Neural progenitor cell (in vitro differentiated cells): ENCODE measurements at regions not wholly inside any gene's neighbourhood (a gene's known extent, or its start where the extent isn't known, plus 50 kb on each side); places are given as distances from the start of the nearest gene placed in this dataset.

ENCODE experiments used
- EZH2 ChIP-seq: fragments of 200-600 bp; sonication (generic); IDR thresholded peaks from 2 replicates; pipeline ENCODE4 v1.6.1; 2017; ENCODE audit warnings: antibody characterized with exemption, mild to moderate bottlenecking, moderate library complexity
- EZH2phosphoT487 ChIP-seq: fragments of 200-600 bp; sonication (generic); IDR thresholded peaks from 2 replicates; pipeline ENCODE4 v1.6.1; 2017; ENCODE audit warnings: antibody characterized with exemption
- TF ChIP-seq, protein P1 (sequence below): fragments of 200-600 bp; sonication (generic); IDR thresholded peaks from 2 replicates; pipeline ENCODE4 v1.5.1; 2017; ENCODE audit warnings: antibody characterized with exemption, mild to moderate bottlenecking

DNA sequence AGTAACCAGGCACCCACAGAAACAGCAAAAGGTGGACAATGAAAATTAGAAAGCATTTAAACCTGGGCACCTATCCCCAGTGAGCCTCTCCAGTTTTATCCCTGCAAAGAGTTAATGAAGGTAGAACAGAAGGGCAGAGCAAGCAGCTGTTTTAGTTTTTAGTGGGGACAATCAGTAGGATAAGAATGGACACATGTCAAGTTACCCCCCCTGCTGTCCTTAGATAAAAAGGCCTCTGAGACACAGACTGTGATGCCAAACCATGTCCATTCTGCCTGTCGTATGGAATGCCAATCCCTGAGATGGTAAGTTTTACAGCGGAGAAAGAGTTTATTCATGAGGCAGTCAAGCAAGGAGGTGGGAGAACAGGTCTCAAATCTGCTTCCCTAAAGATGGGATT is 162.6 kb upstream of the AGR3 start:
- TF ChIP-seq, protein P1, sequence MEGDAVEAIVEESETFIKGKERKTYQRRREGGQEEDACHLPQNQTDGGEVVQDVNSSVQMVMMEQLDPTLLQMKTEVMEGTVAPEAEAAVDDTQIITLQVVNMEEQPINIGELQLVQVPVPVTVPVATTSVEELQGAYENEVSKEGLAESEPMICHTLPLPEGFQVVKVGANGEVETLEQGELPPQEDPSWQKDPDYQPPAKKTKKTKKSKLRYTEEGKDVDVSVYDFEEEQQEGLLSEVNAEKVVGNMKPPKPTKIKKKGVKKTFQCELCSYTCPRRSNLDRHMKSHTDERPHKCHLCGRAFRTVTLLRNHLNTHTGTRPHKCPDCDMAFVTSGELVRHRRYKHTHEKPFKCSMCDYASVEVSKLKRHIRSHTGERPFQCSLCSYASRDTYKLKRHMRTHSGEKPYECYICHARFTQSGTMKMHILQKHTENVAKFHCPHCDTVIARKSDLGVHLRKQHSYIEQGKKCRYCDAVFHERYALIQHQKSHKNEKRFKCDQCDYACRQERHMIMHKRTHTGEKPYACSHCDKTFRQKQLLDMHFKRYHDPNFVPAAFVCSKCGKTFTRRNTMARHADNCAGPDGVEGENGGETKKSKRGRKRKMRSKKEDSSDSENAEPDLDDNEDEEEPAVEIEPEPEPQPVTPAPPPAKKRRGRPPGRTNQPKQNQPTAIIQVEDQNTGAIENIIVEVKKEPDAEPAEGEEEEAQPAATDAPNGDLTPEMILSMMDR: no peak
- TF ChIP-seq EZH2: no peak
- no peak for TF ChIP-seq EZH2phosphoT487
